ENCODE measurements at regions not wholly inside any gene's neighbourhood (a gene's known extent, or its start where the extent isn't known, plus 50 kb on each side); places are given as distances from the start of the nearest gene placed in this dataset.

DNA sequence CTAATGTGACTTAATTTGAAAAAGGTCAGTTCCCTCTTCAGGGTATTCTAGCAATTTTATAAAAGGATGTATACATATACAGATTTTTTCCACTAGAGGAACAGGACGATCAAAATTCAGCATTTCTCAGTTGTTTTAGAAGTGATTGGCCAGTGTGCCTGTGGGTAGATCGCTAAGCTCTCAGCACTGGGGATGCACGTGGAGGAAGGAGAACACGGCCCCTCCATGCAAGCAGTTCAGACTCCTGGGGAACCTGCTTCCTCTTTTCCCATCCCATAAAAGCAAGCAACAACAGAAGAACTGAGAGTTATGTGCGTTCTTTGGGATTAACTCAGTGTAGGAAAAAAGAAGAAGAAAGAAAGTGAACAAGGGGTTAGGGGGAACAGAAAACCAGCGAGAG lies 328.8 kb downstream of the FOXO1 start:
- TF ChIP-seq POLR2A (IDR thresholded peaks at IDR 0.05) (no peak), POLR2AphosphoS5 (IDR thresholded peaks at IDR 0.05) (no peak)
- TF ChIP-seq, protein P1, sequence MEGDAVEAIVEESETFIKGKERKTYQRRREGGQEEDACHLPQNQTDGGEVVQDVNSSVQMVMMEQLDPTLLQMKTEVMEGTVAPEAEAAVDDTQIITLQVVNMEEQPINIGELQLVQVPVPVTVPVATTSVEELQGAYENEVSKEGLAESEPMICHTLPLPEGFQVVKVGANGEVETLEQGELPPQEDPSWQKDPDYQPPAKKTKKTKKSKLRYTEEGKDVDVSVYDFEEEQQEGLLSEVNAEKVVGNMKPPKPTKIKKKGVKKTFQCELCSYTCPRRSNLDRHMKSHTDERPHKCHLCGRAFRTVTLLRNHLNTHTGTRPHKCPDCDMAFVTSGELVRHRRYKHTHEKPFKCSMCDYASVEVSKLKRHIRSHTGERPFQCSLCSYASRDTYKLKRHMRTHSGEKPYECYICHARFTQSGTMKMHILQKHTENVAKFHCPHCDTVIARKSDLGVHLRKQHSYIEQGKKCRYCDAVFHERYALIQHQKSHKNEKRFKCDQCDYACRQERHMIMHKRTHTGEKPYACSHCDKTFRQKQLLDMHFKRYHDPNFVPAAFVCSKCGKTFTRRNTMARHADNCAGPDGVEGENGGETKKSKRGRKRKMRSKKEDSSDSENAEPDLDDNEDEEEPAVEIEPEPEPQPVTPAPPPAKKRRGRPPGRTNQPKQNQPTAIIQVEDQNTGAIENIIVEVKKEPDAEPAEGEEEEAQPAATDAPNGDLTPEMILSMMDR (IDR thresholded peaks at IDR 0.05 in 8 of 11, conservative IDR thresholded peaks at IDR 0.05 in 3 of 11): no peak
- no peak for DNase-seq
- WGBS, 5 donors: 73 to 85% (median 80%) methylated on average over 6 of the region's 6 CpGs
- Histone ChIP-seq H3K27ac (no peak overlapping the region), H3K9me3 (no peaks in the 10 kb centered on the region), H3K4me1 (peaks cover 0 to 11% (median 0%) of the 10 kb centered on the region in 6 donors), H3K36me3 (no peaks in the 10 kb centered on the region), H3K4me3 (no peak overlapping the region), H3K27me3 (replicated peaks in 1 of 7) (no peaks in the 10 kb centered on the region)
- intact Hi-C loops (cut with DNase I; ENCODE audit: low total_unique reads): no loop called here

DNA sequence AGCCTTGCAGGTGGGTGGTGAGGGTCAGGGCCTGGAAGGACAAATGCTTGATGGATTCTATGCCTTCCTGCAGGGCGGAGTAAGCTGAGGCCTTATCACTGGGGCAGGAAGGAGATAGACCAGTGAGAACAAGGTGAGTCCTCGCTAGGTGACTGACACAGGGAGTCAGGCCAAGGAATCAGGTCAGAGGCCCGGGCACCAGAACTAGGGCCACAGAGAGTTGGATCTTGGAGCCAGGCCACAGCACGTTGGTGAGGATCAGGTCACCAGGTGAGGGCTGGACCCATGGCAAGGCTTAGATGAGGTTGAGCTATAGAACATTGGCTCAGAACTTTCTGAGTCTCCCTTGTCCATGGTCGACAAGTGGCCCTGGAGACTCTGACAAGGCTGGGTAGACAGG lies 328.2 kb downstream of the FOXO1 start:
- TF ChIP-seq POLR2A (IDR thresholded peaks at IDR 0.05) (no peak), POLR2AphosphoS5 (IDR thresholded peaks at IDR 0.05) (no peak)
- TF ChIP-seq, protein P1 (IDR thresholded peaks at IDR 0.05 in 8 of 11, conservative IDR thresholded peaks at IDR 0.05 in 3 of 11): no peak
- H3K4me1 ChIP-seq: peaks cover 0 to 15% (median 0%) of the 10 kb centered on the region in 6 donors
- H3K27me3 ChIP-seq (replicated peaks in 1 of 7): no peaks in the 10 kb centered on the region

DNA sequence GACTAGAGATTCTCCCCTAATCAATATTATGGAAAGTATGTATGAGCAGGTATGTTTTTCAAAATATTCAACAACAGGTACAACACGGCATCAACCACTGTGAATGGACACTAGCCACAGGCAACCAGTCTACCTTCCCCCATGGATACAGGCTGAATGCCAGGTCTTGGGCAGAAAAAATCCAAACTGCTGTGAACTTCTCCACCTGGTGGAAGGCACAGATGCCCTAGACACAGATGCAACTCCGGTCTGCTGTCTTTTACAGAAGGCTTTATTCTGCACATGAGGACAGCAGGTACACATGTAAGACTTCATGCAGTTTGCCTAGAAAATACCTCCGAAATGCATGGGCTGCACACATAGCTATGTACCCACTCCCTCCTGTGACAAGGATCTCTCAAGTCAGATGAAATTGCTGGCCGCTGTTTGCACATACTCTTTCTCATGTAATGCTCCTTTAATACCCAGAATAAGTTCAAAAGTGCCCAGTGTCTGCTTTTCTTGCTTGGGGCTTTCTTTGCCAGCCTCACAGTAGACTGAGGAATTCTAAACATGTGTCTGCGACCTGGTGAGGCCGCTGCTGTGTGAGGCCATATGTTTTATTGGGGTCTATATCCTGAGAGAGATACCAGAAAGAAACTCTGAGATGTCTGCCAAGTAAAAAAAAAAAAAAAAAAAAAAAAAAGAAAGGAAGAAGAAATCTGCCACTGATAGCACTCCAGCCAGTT lies 325.9 kb downstream of the FOXO1 start:
- Histone ChIP-seq H3K4me3 (no peak overlapping the region), H3K36me3 (no peaks in the 10 kb centered on the region), H3K27me3 (replicated peaks in 1 of 7) (no peaks in the 10 kb centered on the region), H3K27ac (no peak overlapping the region), H3K9me3 (no peaks in the 10 kb centered on the region), H3K4me1 (peaks cover 0 to 33% (median 16%) of the 10 kb centered on the region in 6 donors)
- TF ChIP-seq POLR2A (IDR thresholded peaks at IDR 0.05) (no peak), POLR2AphosphoS5 (IDR thresholded peaks at IDR 0.05) (no peak)
- TF ChIP-seq, protein P1 (IDR thresholded peaks at IDR 0.05 in 8 of 11, conservative IDR thresholded peaks at IDR 0.05 in 3 of 11): no peak
- WGBS, 5 donors: 85 to 93% (median 87%) methylated on average over 6 of the region's 6 CpGs
- no peak for DNase-seq
- intact Hi-C loops (cut with DNase I; ENCODE audit: low total_unique reads): no loop called here

More for the DNA sequence above, 328.2 kb downstream of the FOXO1 start:
- no peaks in the 10 kb centered on the region for H3K9me3 ChIP-seq
- 77 to 88% (median 82%) methylated on average over 5 of the region's 5 CpGs for WGBS, 5 donors
- H3K27ac ChIP-seq: no peak overlapping the region
- intact Hi-C loops (cut with DNase I; ENCODE audit: low total_unique reads): no loop called here
- no peaks in the 10 kb centered on the region for H3K36me3 ChIP-seq
- no peak for DNase-seq
- no peak overlapping the region for H3K4me3 ChIP-seq

DNA sequence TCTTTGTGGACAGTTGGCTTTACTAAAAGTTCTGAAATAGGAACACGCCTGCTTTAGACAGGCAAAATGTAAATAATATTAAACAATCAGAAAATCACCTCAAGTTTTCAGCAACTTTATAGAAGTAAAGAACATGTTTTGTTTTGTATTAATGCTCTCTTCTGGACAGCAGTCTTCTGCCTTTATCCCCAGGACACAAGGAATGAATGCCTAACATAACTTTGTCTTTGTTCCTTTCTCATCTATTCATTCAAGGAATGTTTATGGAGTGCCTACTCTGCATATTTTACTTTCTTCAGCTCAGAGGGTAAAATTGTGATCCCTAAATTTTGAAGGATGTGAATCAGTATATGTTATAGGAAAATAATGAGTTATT lies 325.4 kb downstream of the FOXO1 start:
- DNase-seq: no peak
- Histone ChIP-seq H3K4me1 (peaks cover 0 to 37% (median 22%) of the 10 kb centered on the region in 6 donors), H3K4me3 (no peak overlapping the region), H3K36me3 (no peaks in the 10 kb centered on the region), H3K27me3 (replicated peaks in 1 of 7) (no peaks in the 10 kb centered on the region), H3K9me3 (no peaks in the 10 kb centered on the region), H3K27ac (no peak overlapping the region)
- intact Hi-C loops (cut with DNase I; ENCODE audit: low total_unique reads): no loop called here
- WGBS, 5 donors: 77 to 95% (median 84%) methylated on average over 1 of the region's 1 CpG
- TF ChIP-seq POLR2AphosphoS5 (IDR thresholded peaks at IDR 0.05): no peak
- TF ChIP-seq, protein P1 (IDR thresholded peaks at IDR 0.05 in 8 of 11, conservative IDR thresholded peaks at IDR 0.05 in 3 of 11): no peak
- no peak for TF ChIP-seq POLR2A (IDR thresholded peaks at IDR 0.05)
